Endothelial cell of umbilical vein (primary cell): ENCODE measurements at regions not wholly inside any gene's neighbourhood (a gene's known extent, or its start where the extent isn't known, plus 50 kb on each side); places are given as distances from the start of the nearest gene placed in this dataset.

Experiments used
- EZH2 ChIP-seq: IDR thresholded peaks from 2 replicates; pipeline ENCODE4 v1.6.1; 2012; ENCODE audit warnings: borderline replicate concordance, low read depth, mild to moderate bottlenecking, moderate library complexity, low read length, inconsistent platforms; ENCODE audit not compliant: severe bottlenecking
- FOS ChIP-seq: IDR thresholded peaks from 2 replicates; pipeline ENCODE4 v1.6.1; 2011; ENCODE audit warnings: mild to moderate bottlenecking, low read length, moderate library complexity, borderline replicate concordance; ENCODE audit not compliant: insufficient read depth
- GATA2 ChIP-seq: IDR thresholded peaks from 2 replicates; pipeline ENCODE4 v1.7.0; 2011; ENCODE audit warnings: low read depth, mild to moderate bottlenecking, moderate library complexity, mixed read lengths, low read length; ENCODE audit not compliant: insufficient read length, insufficient read depth
- JUN ChIP-seq: IDR thresholded peaks from 2 replicates; pipeline ENCODE4 v1.6.1; 2011; ENCODE audit warnings: borderline replicate concordance, low read depth; ENCODE audit not compliant: insufficient read length, insufficient read depth
- MAX ChIP-seq: IDR thresholded peaks from 2 replicates; pipeline ENCODE4 v1.6.1; 2011; ENCODE audit not compliant: insufficient read depth, insufficient read length
- MYC ChIP-seq: IDR thresholded peaks from one replicate; pipeline ENCODE4 v1.6.1; 2011; ENCODE audit warnings: mild to moderate bottlenecking, low read depth, low read length
- POLR2A ChIP-seq: IDR thresholded peaks from 2 replicates; pipeline ENCODE4 v1.6.1; 2012; ENCODE audit warnings: low read depth, mild to moderate bottlenecking, control low read depth, low read length
- POLR2AphosphoS5 ChIP-seq: IDR thresholded peaks from 2 replicates; pipeline ENCODE4 v1.6.1; 2012; ENCODE audit warnings: low read depth, mild to moderate bottlenecking, control low read depth, low read length, moderate library complexity; ENCODE audit not compliant: insufficient read depth
- TF ChIP-seq, protein P1 (sequence below), 2 donors: IDR thresholded peaks; 1 replicate in 1 of 2; 2 replicates in 1 of 2; pipeline ENCODE4 v1.5.1; 2011; ENCODE audit warnings: low read length in 2 of 2, mild to moderate bottlenecking in 2 of 2, moderate library complexity in 2 of 2, control low read depth in 1 of 2, inconsistent platforms in 1 of 2, low read depth in 1 of 2; ENCODE audit not compliant: insufficient read depth in 1 of 2; ENCODE audit errors: extremely low read depth in 1 of 2

- TF ChIP-seq, protein P1, sequence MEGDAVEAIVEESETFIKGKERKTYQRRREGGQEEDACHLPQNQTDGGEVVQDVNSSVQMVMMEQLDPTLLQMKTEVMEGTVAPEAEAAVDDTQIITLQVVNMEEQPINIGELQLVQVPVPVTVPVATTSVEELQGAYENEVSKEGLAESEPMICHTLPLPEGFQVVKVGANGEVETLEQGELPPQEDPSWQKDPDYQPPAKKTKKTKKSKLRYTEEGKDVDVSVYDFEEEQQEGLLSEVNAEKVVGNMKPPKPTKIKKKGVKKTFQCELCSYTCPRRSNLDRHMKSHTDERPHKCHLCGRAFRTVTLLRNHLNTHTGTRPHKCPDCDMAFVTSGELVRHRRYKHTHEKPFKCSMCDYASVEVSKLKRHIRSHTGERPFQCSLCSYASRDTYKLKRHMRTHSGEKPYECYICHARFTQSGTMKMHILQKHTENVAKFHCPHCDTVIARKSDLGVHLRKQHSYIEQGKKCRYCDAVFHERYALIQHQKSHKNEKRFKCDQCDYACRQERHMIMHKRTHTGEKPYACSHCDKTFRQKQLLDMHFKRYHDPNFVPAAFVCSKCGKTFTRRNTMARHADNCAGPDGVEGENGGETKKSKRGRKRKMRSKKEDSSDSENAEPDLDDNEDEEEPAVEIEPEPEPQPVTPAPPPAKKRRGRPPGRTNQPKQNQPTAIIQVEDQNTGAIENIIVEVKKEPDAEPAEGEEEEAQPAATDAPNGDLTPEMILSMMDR (IDR thresholded peaks at IDR 0.05; ENCODE audit: extremely low read depth in 1 of 2, insufficient read depth in 1 of 2, low read depth in 1 of 2, low read length in 2 of 2): no peak
- TF ChIP-seq POLR2A (no peak), GATA2 (no peak), POLR2AphosphoS5 (no peak), MAX (no peak), FOS (no peak), EZH2 (no peak), MYC (no peak), JUN (no peak)
Observed at GRCh38 chr9:38213631-38214299, 144.7 kb upstream of the SHB start.
